ENCODE measurements at regions not wholly inside any gene's neighbourhood (a gene's known extent, or its start where the extent isn't known, plus 50 kb on each side); places are given as distances from the start of the nearest gene placed in this dataset.
"Not testable (repeated sequence)": the region's sequence is repeated elsewhere in the genome, so short reads cannot be mapped to it uniquely, and the experiment has no call there.

DNA sequence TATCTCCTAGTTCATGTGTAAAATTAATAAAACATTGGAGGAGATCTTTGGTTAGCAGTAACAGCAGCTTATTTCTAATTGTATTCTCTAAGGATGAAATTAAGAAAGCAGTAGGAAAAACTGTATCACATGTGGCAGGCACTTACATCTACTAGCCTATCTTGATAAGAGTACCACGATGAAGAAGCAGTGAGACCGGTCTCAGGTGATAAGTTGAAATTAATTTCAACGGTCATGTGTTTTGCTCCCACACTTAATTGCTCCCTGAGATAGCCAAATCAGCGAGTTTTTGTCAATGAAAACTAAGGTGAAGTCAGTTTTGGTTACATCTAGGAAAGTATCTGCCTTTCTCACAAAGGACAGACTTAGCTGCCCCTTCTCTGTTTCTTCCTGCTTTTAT is 115.8 kb upstream of the WIPF3 start:
- TF ChIP-seq, protein P1, sequence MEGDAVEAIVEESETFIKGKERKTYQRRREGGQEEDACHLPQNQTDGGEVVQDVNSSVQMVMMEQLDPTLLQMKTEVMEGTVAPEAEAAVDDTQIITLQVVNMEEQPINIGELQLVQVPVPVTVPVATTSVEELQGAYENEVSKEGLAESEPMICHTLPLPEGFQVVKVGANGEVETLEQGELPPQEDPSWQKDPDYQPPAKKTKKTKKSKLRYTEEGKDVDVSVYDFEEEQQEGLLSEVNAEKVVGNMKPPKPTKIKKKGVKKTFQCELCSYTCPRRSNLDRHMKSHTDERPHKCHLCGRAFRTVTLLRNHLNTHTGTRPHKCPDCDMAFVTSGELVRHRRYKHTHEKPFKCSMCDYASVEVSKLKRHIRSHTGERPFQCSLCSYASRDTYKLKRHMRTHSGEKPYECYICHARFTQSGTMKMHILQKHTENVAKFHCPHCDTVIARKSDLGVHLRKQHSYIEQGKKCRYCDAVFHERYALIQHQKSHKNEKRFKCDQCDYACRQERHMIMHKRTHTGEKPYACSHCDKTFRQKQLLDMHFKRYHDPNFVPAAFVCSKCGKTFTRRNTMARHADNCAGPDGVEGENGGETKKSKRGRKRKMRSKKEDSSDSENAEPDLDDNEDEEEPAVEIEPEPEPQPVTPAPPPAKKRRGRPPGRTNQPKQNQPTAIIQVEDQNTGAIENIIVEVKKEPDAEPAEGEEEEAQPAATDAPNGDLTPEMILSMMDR (IDR thresholded peaks at IDR 0.05), result not testable (repeated sequence)
- not testable (repeated sequence) for TF ChIP-seq POLR2A (IDR thresholded peaks at IDR 0.05)

Data from testis (tissue), 2 donors.